Brain microvascular endothelial cell (primary cell): ENCODE measurements at regions not wholly inside any gene's neighbourhood (a gene's known extent, or its start where the extent isn't known, plus 50 kb on each side); places are given as distances from the start of the nearest gene placed in this dataset.

Experiments used
- DNase-seq: peaks from one replicate; pipeline ENCODE4 v3.0.0-alpha.2; 2020
- H3K27ac ChIP-seq: fragments of 250-450 bp; sonication (Bioruptor Pico); 2 replicates; pipeline ENCODE4 v1.5.1; 2020; ENCODE audit warnings: mild to moderate bottlenecking, moderate library complexity
- H3K27me3 ChIP-seq: fragments of 250-450 bp; sonication (Bioruptor Pico); replicated peaks from 2 replicates; pipeline ENCODE4 v1.5.1; 2020; ENCODE audit warnings: mild to moderate bottlenecking
- H3K36me3 ChIP-seq: fragments of 250-450 bp; sonication (Bioruptor Pico); replicated peaks from 2 replicates; pipeline ENCODE4 v1.5.1; 2020; ENCODE audit warnings: mild to moderate bottlenecking
- H3K4me3 ChIP-seq: 2 replicates; pipeline ENCODE4 v1.5.1; 2011; ENCODE audit warnings: low read depth, mild to moderate bottlenecking, control low read depth, low read length, moderate library complexity
- CTCF ChIP-seq: IDR thresholded peaks from 2 replicates; pipeline ENCODE4 v1.5.1; 2011; ENCODE audit warnings: low read depth, mild to moderate bottlenecking, moderate library complexity, low read length, control low read depth, inconsistent platforms; ENCODE audit errors: missing control alignments
- in situ Hi-C: cut with HindIII; loops from 2 replicates; pipeline ENCODE4 v1.10.0; 2017; ENCODE audit warnings: low sequenced_read_pairs, low pct_ligation_motif_present

GRCh38 chr9:31799953-31800609 lies 584.4 kb upstream of the ACO1 start:
- DNase-seq: peak; percentile 11
- peak; percentile 56 for TF ChIP-seq CTCF
- no peak overlapping the region for H3K27ac ChIP-seq
- in situ Hi-C loops: no loop called here
- H3K4me3 ChIP-seq: no peak overlapping the region
- no peaks in the 10 kb centered on the region for H3K27me3 ChIP-seq
- H3K36me3 ChIP-seq: no peaks in the 10 kb centered on the region

GRCh38 chr9:31807574-31808256 lies 576.7 kb upstream of the ACO1 start:
- Histone ChIP-seq H3K4me3 (no peak overlapping the region), H3K36me3 (no peaks in the 10 kb centered on the region), H3K27ac (no peak overlapping the region), H3K27me3 (no peaks in the 10 kb centered on the region)
- peak; percentile 25 for TF ChIP-seq CTCF
- in situ Hi-C loops: no loop called here
- DNase-seq: no peak

GRCh38 chr9:31808766-31809165 lies 575.7 kb upstream of the ACO1 start:
- Histone ChIP-seq H3K27me3 (no peaks in the 10 kb centered on the region), H3K36me3 (no peaks in the 10 kb centered on the region), H3K4me3 (no peak overlapping the region), H3K27ac (no peak overlapping the region)
- no peak for DNase-seq
- in situ Hi-C loops: no loop called here
- TF ChIP-seq CTCF: no peak

- no peak for TF ChIP-seq CTCF
- no peak overlapping the region for H3K27ac ChIP-seq
- no peaks in the 10 kb centered on the region for H3K36me3 ChIP-seq
- in situ Hi-C loops: no loop called here
- no peak overlapping the region for H3K4me3 ChIP-seq
- no peak for DNase-seq
- H3K27me3 ChIP-seq: no peaks in the 10 kb centered on the region
Measured at GRCh38 chr9:31820426-31820825, 564.0 kb upstream of the ACO1 start.

GRCh38 chr9:31821583-31821982 lies 562.9 kb upstream of the ACO1 start:
- TF ChIP-seq CTCF: no peak
- DNase-seq: no peak
- Histone ChIP-seq H3K4me3 (no peak overlapping the region), H3K27me3 (no peaks in the 10 kb centered on the region), H3K36me3 (no peaks in the 10 kb centered on the region), H3K27ac (no peak overlapping the region)
- in situ Hi-C loops: no loop called here
